ENCODE measurements at regions not wholly inside any gene's neighbourhood (a gene's known extent, or its start where the extent isn't known, plus 50 kb on each side); places are given as distances from the start of the nearest gene placed in this dataset.
"Not testable (repeated sequence)": the region's sequence is repeated elsewhere in the genome, so short reads cannot be mapped to it uniquely, and the experiment has no call there.

GRCh38 chr4:123209436-123209835 lies 187.2 kb upstream of the SPRY1 start:
- H3K4me3 Mint-ChIP-seq = no peak overlapping the region
- DNase-seq = no peak
- H3K36me3 Mint-ChIP-seq = peaks cover 1% of the 10 kb centered on the region
- H3K27me3 Mint-ChIP-seq = no peaks in the 10 kb centered on the region
- no peaks in the 10 kb centered on the region for H3K4me1 Mint-ChIP-seq
- H3K27ac Mint-ChIP-seq = no peak overlapping the region
- CTCF ChIA-PET = no interaction called here
- H3K9me3 Mint-ChIP-seq = no peaks in the 10 kb centered on the region

- Mint-ChIP-seq H3K36me3 (no peaks in the 10 kb centered on the region), H3K4me3 (no peak overlapping the region), H3K9me3 (no peaks in the 10 kb centered on the region), H3K27ac (no peak overlapping the region), H3K27me3 (no peaks in the 10 kb centered on the region), H3K4me1 (no peaks in the 10 kb centered on the region)
- DNase-seq = no peak
- CTCF ChIA-PET = no interaction called here
Measured at GRCh38 chr4:123215536-123215935, 181.1 kb upstream of the SPRY1 start.

GRCh38 chr4:123216543-123216942 lies 180.1 kb upstream of the SPRY1 start:
- no peak for DNase-seq
- no peaks in the 10 kb centered on the region for H3K9me3 Mint-ChIP-seq
- H3K36me3 Mint-ChIP-seq = no peaks in the 10 kb centered on the region
- no peaks in the 10 kb centered on the region for H3K4me1 Mint-ChIP-seq
- no peak overlapping the region for H3K4me3 Mint-ChIP-seq
- CTCF ChIA-PET = no interaction called here
- no peak overlapping the region for H3K27ac Mint-ChIP-seq
- no peaks in the 10 kb centered on the region for H3K27me3 Mint-ChIP-seq

- CTCF ChIA-PET = no interaction called here
- Mint-ChIP-seq H3K27me3 (no peaks in the 10 kb centered on the region), H3K9me3 (no peaks in the 10 kb centered on the region), H3K4me1 (no peaks in the 10 kb centered on the region), H3K27ac (no peak overlapping the region), H3K36me3 (no peaks in the 10 kb centered on the region), H3K4me3 (no peak overlapping the region)
- no peak for DNase-seq
Measured at GRCh38 chr4:123216946-123217345, 179.6 kb upstream of the SPRY1 start.

DNA sequence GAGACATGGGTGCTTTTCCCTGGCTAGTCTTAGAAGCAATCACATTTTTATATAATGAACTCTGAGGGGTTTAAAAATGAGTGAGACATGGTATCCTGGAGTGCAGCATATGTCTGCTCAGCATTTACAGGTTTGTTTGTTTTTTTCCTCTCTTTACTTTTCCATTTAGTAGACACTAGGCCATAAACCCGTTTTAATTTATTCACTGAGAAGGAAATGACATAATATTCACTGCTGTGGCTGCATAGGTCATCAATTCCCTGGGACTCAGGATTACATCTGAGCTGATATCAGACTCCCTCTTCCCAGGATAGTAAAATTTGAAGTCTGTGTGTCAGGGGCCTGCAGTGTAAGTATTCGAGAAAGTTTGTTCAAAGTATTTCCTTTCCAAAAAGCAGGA lies 178.9 kb upstream of the SPRY1 start:
- H3K4me3 Mint-ChIP-seq = no peak overlapping the region
- CTCF ChIA-PET = no interaction called here
- H3K27me3 Mint-ChIP-seq = no peaks in the 10 kb centered on the region
- H3K27ac Mint-ChIP-seq = no peak overlapping the region
- DNase-seq = no peak
- H3K9me3 Mint-ChIP-seq = no peaks in the 10 kb centered on the region
- no peaks in the 10 kb centered on the region for H3K4me1 Mint-ChIP-seq
- no peaks in the 10 kb centered on the region for H3K36me3 Mint-ChIP-seq

GRCh38 chr4:123218981-123219380 lies 177.6 kb upstream of the SPRY1 start:
- H3K36me3 Mint-ChIP-seq = peaks cover 6% of the 10 kb centered on the region
- no peaks in the 10 kb centered on the region for H3K27me3 Mint-ChIP-seq
- no peak overlapping the region for H3K4me3 Mint-ChIP-seq
- no peaks in the 10 kb centered on the region for H3K4me1 Mint-ChIP-seq
- peaks cover 2% of the 10 kb centered on the region for H3K9me3 Mint-ChIP-seq
- no peak overlapping the region for H3K27ac Mint-ChIP-seq
- CTCF ChIA-PET = no interaction called here
- DNase-seq = no peak

DNA sequence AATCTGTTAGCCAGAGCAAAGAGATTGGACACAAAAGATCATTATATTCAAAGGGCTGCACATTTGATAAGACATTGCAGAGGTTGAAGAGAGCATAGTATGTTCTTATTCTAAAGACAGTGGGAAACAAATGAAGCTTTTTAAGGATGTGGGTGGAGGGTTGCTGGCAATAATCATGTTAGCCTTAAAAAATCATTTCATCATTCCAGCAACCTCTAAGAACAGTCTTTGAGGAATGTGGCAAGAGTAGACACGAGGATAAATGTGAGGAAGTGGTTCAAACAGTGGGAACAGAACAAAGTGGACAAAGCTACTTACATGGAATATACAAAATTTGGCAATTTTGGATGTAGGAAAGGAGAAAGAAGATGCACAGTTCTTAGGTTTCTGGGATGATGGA lies 167.3 kb upstream of the SPRY1 start:
- no peaks in the 10 kb centered on the region for H3K27me3 Mint-ChIP-seq
- CTCF ChIA-PET = no interaction called here
- no peak overlapping the region for H3K27ac Mint-ChIP-seq
- no peaks in the 10 kb centered on the region for H3K4me1 Mint-ChIP-seq
- no peak overlapping the region for H3K4me3 Mint-ChIP-seq
- H3K36me3 Mint-ChIP-seq = peaks cover 6% of the 10 kb centered on the region
- no peak for DNase-seq
- peaks cover 5% of the 10 kb centered on the region for H3K9me3 Mint-ChIP-seq

DNA sequence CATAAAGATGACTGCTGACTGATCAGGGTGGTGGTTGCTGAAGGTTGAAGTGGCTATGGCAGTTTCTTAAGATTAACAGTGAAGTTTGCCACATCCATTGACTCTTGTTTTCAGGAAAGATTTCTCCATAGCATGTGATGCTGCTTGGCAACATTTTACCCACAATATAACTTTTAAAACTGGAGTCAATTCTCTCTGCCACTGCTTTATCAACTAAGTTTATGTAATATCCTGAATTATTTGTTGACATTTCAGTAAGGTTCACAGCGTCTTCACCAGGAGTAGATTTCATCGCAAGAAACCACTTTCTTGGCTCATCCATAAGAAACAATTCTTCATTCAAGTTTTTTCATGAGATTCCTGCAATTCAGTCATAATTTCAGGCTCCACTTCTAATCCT lies 166.5 kb upstream of the SPRY1 start:
- H3K4me3 Mint-ChIP-seq = no peak overlapping the region
- DNase-seq = no peak
- CTCF ChIA-PET = no interaction called here
- no peaks in the 10 kb centered on the region for H3K4me1 Mint-ChIP-seq
- peaks cover 3% of the 10 kb centered on the region for H3K36me3 Mint-ChIP-seq
- H3K27ac Mint-ChIP-seq = no peak overlapping the region
- H3K9me3 Mint-ChIP-seq = peaks cover under 1% of the 10 kb centered on the region
- H3K27me3 Mint-ChIP-seq = no peaks in the 10 kb centered on the region

DNA sequence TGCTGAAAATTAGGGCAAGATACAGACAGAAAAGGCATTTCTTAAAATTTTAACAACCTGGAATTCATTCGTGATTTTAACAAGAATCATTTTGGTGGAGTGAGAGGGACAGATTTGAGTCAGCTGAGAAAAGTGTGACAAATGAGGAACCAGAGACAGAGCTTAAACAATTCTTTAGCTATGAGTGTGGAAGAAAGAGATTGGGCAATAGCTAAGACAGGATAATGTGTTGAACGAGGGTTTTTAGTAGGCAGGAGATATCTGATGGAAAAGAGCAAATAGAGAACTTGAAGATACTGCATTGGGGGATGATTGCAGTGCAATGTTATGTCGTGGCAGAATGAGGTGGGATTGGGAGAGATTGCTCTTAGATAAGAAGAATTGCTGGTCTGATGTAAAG lies 164.2 kb upstream of the SPRY1 start:
- Mint-ChIP-seq H3K4me1 (no peaks in the 10 kb centered on the region), H3K27me3 (no peaks in the 10 kb centered on the region), H3K9me3 (no peaks in the 10 kb centered on the region), H3K27ac (no peak overlapping the region), H3K4me3 (no peak overlapping the region), H3K36me3 (no peaks in the 10 kb centered on the region)
- DNase-seq = no peak
- CTCF ChIA-PET = no interaction called here

DNA sequence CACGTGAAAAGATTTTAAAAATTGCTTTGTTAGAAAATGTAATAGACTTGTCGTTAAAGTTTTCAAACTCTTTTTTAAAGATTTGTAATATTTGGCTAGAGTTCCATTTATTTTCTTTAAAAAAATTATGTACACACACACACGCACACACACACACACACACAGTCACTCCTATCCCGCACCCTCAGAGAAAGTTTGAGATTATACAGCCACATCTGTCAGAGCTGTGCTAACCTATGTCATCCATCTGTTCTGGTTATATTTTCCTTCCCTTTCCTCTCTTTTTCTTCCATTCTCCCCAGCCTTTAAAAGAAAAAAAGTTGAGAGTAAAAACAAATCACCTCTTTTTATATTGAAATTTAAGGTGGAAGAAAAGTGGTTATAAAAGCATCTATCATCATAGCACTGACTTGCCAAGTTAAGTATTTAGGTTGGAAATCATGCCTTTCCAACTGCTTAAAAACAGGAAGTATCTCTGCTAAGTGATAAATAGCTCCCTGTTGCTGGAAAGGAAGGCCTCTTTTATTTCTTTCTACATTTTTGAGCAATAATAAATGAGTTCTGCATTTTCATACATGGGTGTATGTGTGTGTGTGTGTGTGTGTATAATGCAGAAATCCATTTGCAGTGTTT lies 163.3 kb upstream of the SPRY1 start:
- no peaks in the 10 kb centered on the region for H3K9me3 Mint-ChIP-seq
- CTCF ChIA-PET = no interaction called here
- H3K4me3 Mint-ChIP-seq = no peak overlapping the region
- H3K36me3 Mint-ChIP-seq = no peaks in the 10 kb centered on the region
- H3K27me3 Mint-ChIP-seq = no peaks in the 10 kb centered on the region
- H3K4me1 Mint-ChIP-seq = no peaks in the 10 kb centered on the region
- no peak for DNase-seq
- no peak overlapping the region for H3K27ac Mint-ChIP-seq

- Mint-ChIP-seq H3K27ac (no peak overlapping the region), H3K4me1 (no peaks in the 10 kb centered on the region)
Measured at GRCh38 chr4:123234955-123235354, 161.6 kb upstream of the SPRY1 start.

GRCh38 chr4:123235431-123235830 lies 161.2 kb upstream of the SPRY1 start:
- Mint-ChIP-seq H3K4me1 (no peaks in the 10 kb centered on the region), H3K9me3 (peaks cover 3% of the 10 kb centered on the region), H3K27ac (no peak overlapping the region), H3K36me3 (no peaks in the 10 kb centered on the region), H3K4me3 (no peak overlapping the region), H3K27me3 (no peaks in the 10 kb centered on the region)
- DNase-seq = no peak
- CTCF ChIA-PET = no interaction called here

More at GRCh38 chr4:123234955-123235354, 161.6 kb upstream of the SPRY1 start:
- no peaks in the 10 kb centered on the region for H3K36me3 Mint-ChIP-seq
- H3K27me3 Mint-ChIP-seq = no peaks in the 10 kb centered on the region
- CTCF ChIA-PET = no interaction called here
- H3K9me3 Mint-ChIP-seq = no peaks in the 10 kb centered on the region
- no peak for DNase-seq
- no peak overlapping the region for H3K4me3 Mint-ChIP-seq

GRCh38 chr4:123236606-123237005 lies 160.0 kb upstream of the SPRY1 start:
- Mint-ChIP-seq H3K4me3 (no peak overlapping the region), H3K27me3 (no peaks in the 10 kb centered on the region), H3K4me1 (no peaks in the 10 kb centered on the region), H3K9me3 (peaks cover 7% of the 10 kb centered on the region), H3K27ac (no peak overlapping the region), H3K36me3 (no peaks in the 10 kb centered on the region)
- CTCF ChIA-PET = no interaction called here
- DNase-seq = no peak

GRCh38 chr4:123240286-123240685 lies 156.3 kb upstream of the SPRY1 start:
- DNase-seq, H3K4me1 Mint-ChIP-seq, CTCF ChIA-PET, H3K27me3 Mint-ChIP-seq, H3K27ac Mint-ChIP-seq, H3K4me3 Mint-ChIP-seq, H3K36me3 Mint-ChIP-seq: not testable (repeated sequence)
- peaks cover 20% of the 10 kb centered on the region for H3K9me3 Mint-ChIP-seq

- H3K36me3 Mint-ChIP-seq, CTCF ChIA-PET, H3K27ac Mint-ChIP-seq, H3K27me3 Mint-ChIP-seq, H3K4me3 Mint-ChIP-seq, DNase-seq, H3K4me1 Mint-ChIP-seq: not testable (repeated sequence)
- peaks cover 20% of the 10 kb centered on the region for H3K9me3 Mint-ChIP-seq
Measured at GRCh38 chr4:123243220-123243619, 153.4 kb upstream of the SPRY1 start.

DNA sequence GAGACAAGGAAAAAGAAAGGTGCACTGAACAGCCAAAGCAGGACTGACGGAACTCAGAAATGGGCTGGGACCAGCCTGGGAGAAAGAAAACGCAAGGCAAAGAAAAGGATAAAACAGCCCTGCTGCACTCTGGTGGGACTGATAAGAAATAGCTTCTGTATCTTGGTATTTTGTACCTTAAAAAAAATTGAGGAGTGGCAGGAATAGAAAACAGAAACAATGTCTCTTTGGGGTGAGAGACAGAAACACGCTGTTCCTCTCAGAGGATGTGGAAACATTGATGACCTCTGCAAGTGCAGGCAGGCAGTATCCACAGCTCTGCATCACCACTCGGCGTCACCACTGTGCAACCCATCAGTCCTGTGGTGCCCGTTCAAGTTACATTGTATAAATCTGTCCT lies 152.5 kb upstream of the SPRY1 start:
- Mint-ChIP-seq H3K27ac (no peak overlapping the region), H3K27me3 (no peaks in the 10 kb centered on the region)

More for the DNA sequence above, 152.5 kb upstream of the SPRY1 start:
- CTCF ChIA-PET = no interaction called here
- H3K36me3 Mint-ChIP-seq = no peaks in the 10 kb centered on the region
- no peaks in the 10 kb centered on the region for H3K4me1 Mint-ChIP-seq
- H3K9me3 Mint-ChIP-seq = peaks cover 20% of the 10 kb centered on the region
- no peak overlapping the region for H3K4me3 Mint-ChIP-seq
- DNase-seq = no peak

Data from activated naive CD4-positive, alpha-beta T cell treated with anti-CD3 and anti-CD28 coated beads, Interleukin-2, amount 10 ng/mL, durations not matched to agents 7 days and 5 days (primary cell).